Ovary (tissue), 7 donors: ENCODE measurements at regions not wholly inside any gene's neighbourhood (a gene's known extent, or its start where the extent isn't known, plus 50 kb on each side); places are given as distances from the start of the nearest gene placed in this dataset.

Experiments used
- DNase-seq, 5 donors: peaks; one replicate each; pipeline ENCODE4 v3.0.0-alpha.2; 2019 to 2020
- H3K27ac ChIP-seq, 2 donors: fragments of 200-600 bp; one replicate each; pipeline versions ENCODE4 v1.5.1 to v1.8.0; 2019 to 2022
- H3K27me3 ChIP-seq: fragments of 200-600 bp; one replicate; pipeline ENCODE4 v1.8.0; 2022
- H3K36me3 ChIP-seq: fragments of 200-600 bp; sonication (generic); one replicate; pipeline ENCODE4 v1.5.1; 2019
- H3K4me1 ChIP-seq: one replicate; pipeline ENCODE4 v1.8.1; 2013; ENCODE audit warnings: mild to moderate bottlenecking, moderate library complexity; ENCODE audit not compliant: insufficient read depth
- H3K4me3 ChIP-seq: fragments of 200-600 bp; sonication (generic); one replicate; pipeline ENCODE4 v1.5.1; 2017
- H3K9me3 ChIP-seq, 2 donors: fragments of 200-600 bp in 1 of 2; sonication (generic) in 1 of 2; one replicate each; pipeline versions ENCODE4 v1.5.1 to v1.8.1; 2013 to 2019; ENCODE audit warnings: mild to moderate bottlenecking in 1 of 2, moderate library complexity in 1 of 2
- EP300 ChIP-seq: sonication (generic); formaldehyde crosslinking; IDR thresholded peaks from one replicate; pipeline ENCODE4 v1.6.1; 2017; ENCODE audit warnings: antibody characterized with exemption
- POLR2A ChIP-seq: fragments of 450-650 bp; IDR thresholded peaks from one replicate; pipeline ENCODE4 v1.6.1; 2017; ENCODE audit warnings: antibody characterized with exemption, mild to moderate bottlenecking, moderate library complexity
- WGBS, 3 donors: extraction: QIAGEN DNeasy Blood & Tissue Kit in 1 of 3; methylation state at CpG; one replicate each; pipeline versions ENCODE4 v1.1.5 to v1.1.7; 2013 to 2017; 5-methylcytosine and 5-hydroxymethylcytosine counted together
- intact Hi-C, 4 donors: fragments of 100-400 bp; cut with DNase I; formaldehyde crosslinking; loops; one replicate each; pipeline versions ENCODE4 v1.11.0 to v1.15.1; 2022 to 2023
- TF ChIP-seq, protein P1 (sequence below), 3 donors: fragments of 450-650 bp in 2 of 3; fragments of 200-600 bp in 1 of 3; IDR thresholded peaks; one replicate each; pipeline versions ENCODE4 v1.5.1 to v1.8.0; 2016 to 2022; ENCODE audit warnings: antibody characterized with exemption in 3 of 3, mild to moderate bottlenecking in 1 of 3
- donor health status: DM: no; HTN: no; CAD: no; lungs with moderate emphysema.
- donor health status: DM: no; HTN: no; CAD: no.
- donor health status: Bipolar disorder and iron deficiency.
- donor health status: DM: no; HTN: no; CAD: no.
- donor health status: DM: yes; HTN: yes; CAD: no.

DNA sequence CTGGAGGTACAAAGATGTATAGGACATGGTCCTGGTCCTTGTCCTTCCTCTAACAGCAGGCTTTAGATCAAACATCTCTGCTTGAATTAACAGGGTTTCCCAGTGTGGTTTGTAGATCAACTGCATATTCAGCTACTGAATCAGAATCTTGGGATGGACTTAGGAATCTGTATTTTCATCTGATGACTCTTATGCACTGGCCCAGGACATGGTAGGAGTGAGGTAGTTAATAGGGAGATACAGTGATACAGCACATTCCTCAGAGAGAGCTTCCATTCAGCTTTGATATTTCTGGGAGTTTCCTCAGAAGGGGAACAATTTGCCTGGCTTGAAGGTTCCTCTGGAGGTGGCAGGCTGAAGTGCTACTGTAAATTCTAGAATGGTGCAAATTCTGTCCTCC, 203.1 kb downstream of the LARP7 start:
- Histone ChIP-seq H3K9me3 (no peaks in the 10 kb centered on the region), H3K27ac (no peak overlapping the region), H3K36me3 (no peaks in the 10 kb centered on the region), H3K4me3 (no peak overlapping the region), H3K27me3 (no peaks in the 10 kb centered on the region), H3K4me1 (no peaks in the 10 kb centered on the region)
- intact Hi-C loops: no loop called here
- TF ChIP-seq POLR2A (no peak), EP300 (no peak)
- TF ChIP-seq, protein P1, sequence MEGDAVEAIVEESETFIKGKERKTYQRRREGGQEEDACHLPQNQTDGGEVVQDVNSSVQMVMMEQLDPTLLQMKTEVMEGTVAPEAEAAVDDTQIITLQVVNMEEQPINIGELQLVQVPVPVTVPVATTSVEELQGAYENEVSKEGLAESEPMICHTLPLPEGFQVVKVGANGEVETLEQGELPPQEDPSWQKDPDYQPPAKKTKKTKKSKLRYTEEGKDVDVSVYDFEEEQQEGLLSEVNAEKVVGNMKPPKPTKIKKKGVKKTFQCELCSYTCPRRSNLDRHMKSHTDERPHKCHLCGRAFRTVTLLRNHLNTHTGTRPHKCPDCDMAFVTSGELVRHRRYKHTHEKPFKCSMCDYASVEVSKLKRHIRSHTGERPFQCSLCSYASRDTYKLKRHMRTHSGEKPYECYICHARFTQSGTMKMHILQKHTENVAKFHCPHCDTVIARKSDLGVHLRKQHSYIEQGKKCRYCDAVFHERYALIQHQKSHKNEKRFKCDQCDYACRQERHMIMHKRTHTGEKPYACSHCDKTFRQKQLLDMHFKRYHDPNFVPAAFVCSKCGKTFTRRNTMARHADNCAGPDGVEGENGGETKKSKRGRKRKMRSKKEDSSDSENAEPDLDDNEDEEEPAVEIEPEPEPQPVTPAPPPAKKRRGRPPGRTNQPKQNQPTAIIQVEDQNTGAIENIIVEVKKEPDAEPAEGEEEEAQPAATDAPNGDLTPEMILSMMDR (IDR thresholded peaks at IDR 0.05): no peak
- no peak for DNase-seq

DNA sequence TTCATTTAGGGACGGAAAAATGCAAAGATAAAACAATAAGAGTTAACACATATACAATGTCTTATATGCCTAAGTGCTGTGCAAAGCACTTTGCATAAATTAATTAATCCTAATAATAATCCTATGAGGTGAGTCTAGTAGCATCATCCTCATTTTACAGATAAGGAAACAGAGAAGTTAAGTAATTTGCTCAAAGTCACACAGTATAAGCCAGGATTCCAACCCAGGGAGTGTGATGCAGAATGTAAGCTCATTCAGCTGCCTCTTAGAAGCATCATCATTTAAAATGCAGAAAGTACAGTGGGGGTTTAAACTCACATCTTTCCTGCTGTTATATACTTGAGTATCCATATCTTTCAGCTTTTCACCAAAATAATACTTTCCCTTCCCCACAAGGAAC, 203.7 kb downstream of the LARP7 start:
- Histone ChIP-seq H3K27me3 (no peaks in the 10 kb centered on the region), H3K36me3 (no peaks in the 10 kb centered on the region), H3K9me3 (no peaks in the 10 kb centered on the region), H3K4me1 (no peaks in the 10 kb centered on the region), H3K27ac (no peak overlapping the region), H3K4me3 (no peak overlapping the region)
- TF ChIP-seq POLR2A (no peak), EP300 (no peak)
- TF ChIP-seq, protein P1 (IDR thresholded peaks at IDR 0.05): no peak
- WGBS, 3 donors: 91 to 100% (median 94%) methylated on average over 1 of the region's 1 CpG
- no peak for DNase-seq
- intact Hi-C loops: no loop called here

DNA sequence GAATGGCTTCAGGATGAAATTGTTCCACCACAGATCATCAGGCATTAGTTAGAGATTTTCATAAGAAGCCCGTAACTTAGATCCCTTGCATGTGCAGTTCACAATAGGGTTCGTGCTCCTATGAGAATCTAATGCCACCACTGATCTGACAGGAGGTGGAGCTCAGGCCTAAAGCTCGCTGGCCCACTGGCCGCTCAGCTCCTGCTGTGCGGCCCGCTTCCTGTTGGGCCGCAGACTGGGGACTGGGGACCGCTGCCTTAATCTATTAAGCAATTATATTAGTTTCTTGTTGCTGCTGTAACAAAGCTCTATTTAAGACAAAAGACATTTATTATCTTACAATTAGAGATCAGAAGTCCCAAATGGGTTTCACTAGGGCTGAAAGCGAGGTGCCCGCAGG, 205.6 kb downstream of the LARP7 start:
- WGBS, 3 donors: 86% methylated on average over 10 of the region's 10 CpGs
- H3K27ac ChIP-seq: no peak overlapping the region
- H3K4me3 ChIP-seq: no peak overlapping the region
- no peaks in the 10 kb centered on the region for H3K4me1 ChIP-seq
- no peaks in the 10 kb centered on the region for H3K27me3 ChIP-seq
- H3K36me3 ChIP-seq: no peaks in the 10 kb centered on the region
- TF ChIP-seq EP300 (no peak), POLR2A (no peak)
- TF ChIP-seq, protein P1 (IDR thresholded peaks at IDR 0.05): no peak
- intact Hi-C loops: no loop called here
- no peak for DNase-seq
- no peaks in the 10 kb centered on the region for H3K9me3 ChIP-seq

DNA sequence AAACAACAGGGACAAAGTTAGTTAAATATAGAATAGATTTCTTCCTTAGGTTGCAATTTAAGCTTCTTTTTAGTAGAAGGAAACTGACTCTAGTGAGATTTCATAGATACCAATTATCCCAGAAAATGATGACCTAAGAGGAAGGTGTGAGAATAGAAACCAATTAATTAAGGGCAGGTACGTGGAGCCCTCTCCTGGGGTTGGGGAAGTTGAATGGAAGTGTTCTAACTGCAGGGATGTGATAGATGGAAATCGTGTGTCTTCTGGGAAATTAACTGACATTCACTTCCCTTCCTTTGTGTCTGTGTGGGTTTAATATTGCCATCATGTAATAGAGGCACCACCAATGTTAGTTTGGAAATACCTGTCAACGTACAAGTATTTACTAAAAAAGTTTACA, 204.1 kb upstream of the ANK2 start:
- TF ChIP-seq, protein P1 (IDR thresholded peaks at IDR 0.05): no peak
- TF ChIP-seq EP300 (no peak), POLR2A (no peak)
- intact Hi-C loops: no loop called here
- WGBS, 3 donors: 85 to 95% (median 86%) methylated on average over 3 of the region's 3 CpGs

DNA sequence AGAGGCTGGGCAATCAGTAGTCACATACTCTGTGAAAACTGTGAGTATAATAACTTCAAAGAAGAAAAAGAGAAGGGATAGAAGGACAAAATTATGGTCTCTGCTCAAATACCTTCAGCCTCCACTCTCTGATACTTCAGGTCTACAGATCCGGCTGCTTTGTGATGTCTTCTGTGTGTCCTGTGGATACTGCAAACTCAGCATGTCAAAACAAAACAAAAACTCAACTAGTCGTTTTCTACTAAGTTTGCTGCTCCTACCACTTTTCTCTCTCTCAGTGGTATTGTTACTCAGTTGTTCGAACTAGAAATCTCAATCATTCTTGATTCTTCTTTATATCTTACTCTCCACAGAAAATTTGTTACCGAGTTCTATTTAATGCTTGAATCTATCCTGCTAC, 202.4 kb upstream of the ANK2 start:
- H3K4me3 ChIP-seq: no peak overlapping the region
- TF ChIP-seq EP300: no peak
- H3K4me1 ChIP-seq: no peaks in the 10 kb centered on the region
- H3K36me3 ChIP-seq: no peaks in the 10 kb centered on the region
- WGBS, 3 donors: 91 to 94% (median 93%) methylated on average over 4 of the region's 4 CpGs
- DNase-seq: no peak
- H3K9me3 ChIP-seq: no peaks in the 10 kb centered on the region
- H3K27ac ChIP-seq: no peak overlapping the region
- intact Hi-C loops: no loop called here
- H3K27me3 ChIP-seq: no peaks in the 10 kb centered on the region

More for the DNA sequence above, 204.1 kb upstream of the ANK2 start:
- no peak overlapping the region for H3K27ac ChIP-seq
- H3K36me3 ChIP-seq: no peaks in the 10 kb centered on the region
- H3K4me1 ChIP-seq: no peaks in the 10 kb centered on the region
- H3K4me3 ChIP-seq: no peak overlapping the region
- no peak for DNase-seq
- no peaks in the 10 kb centered on the region for H3K9me3 ChIP-seq
- no peaks in the 10 kb centered on the region for H3K27me3 ChIP-seq
